Fibroblast of skin of left biceps (primary cell): ENCODE measurements at regions not wholly inside any gene's neighbourhood (a gene's known extent, or its start where the extent isn't known, plus 50 kb on each side); places are given as distances from the start of the nearest gene placed in this dataset.

Source experiments
- DNase-seq, 2 experiments: peaks; one replicate each; pipeline ENCODE4 v3.0.0-alpha.2; 2013; ENCODE audit warnings: low read depth in 2 of 2

DNA sequence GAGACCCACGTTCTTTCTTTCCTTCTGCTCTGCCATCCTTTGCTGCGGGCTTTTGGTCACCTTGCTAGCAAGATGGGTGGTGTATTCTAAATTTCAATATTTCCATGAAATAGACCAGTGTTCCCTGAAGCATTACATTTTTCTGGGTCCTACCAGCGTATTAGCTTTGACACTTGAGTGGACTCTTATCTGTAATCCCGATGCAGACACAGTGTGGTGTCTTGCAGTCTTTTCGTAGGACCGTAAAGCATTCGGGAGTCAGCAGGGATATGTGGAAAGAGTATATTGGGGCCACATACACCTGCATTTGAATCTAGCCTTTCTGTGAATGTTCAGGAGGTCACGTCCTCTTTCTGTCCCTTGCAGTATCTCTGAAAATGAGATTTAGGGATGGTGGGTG, 124.7 kb upstream of the CPEB4 start:
- DNase-seq = no peak

DNA sequence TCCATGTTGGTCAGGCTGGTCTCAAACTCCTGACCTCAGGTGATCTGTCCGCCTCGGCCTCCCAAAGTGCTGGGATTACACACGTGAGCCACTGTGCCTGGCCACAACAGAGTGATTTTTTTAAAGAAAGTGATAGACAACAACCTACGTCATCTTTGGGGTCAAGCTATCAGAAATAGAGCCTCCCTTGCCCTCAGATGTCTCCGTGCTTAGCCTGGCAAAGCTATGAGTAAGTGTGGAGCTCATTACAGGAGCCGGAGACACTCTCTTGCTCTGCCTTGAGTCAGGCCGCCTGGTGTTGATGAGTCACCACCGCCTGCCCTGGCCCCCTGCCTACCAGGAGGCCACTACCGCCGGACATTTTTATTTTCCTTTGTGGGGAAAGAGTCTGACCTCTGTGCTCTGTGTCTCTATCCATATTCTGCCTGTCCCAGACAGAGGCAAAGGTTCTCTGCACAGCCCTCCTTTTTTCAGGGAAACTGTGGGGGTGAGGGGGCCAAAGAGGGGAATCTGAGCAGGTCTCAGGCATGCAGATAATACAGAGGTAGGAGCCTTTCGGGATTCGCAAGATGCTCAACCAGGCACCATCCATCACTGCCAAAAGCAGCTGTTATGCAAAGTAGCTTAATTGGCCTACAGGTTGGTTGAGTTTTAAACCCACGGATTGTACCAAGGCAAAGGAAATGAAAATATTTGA, 123.7 kb upstream of the CPEB4 start:
- DNase-seq = peak; percentile 63 to 64

DNA sequence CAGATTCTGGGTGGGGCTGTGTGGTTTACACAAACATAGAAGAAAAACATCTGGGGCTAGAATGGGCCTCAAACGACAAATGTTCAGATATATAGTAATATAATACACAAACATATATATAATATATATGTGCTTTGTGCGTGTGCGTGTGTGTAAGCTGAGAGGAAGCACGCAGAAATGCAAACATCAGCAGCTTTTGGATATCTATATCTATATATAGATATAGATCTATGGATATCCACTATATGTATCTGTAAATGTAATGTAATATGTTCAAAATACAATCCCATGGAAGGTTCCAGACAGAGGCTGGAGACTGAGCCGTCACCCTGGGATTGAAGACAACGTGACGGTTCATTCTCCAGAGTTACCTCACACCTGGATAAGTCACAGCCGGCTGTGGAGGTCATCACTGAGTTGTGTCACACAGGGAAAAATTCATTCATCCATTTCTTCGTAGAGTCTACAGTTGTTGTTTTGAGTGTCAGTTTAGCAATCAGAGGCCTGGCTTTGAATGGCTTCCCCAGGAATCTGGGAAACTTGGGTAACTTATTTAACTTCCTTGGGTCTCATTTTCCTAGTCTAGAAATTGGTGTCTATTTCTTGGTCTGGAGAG, 123.0 kb upstream of the CPEB4 start:
- DNase-seq = no peak

- DNase-seq = no peak
Observed at GRCh38 chr5:173765661-173766060, 122.5 kb upstream of the CPEB4 start.

DNA sequence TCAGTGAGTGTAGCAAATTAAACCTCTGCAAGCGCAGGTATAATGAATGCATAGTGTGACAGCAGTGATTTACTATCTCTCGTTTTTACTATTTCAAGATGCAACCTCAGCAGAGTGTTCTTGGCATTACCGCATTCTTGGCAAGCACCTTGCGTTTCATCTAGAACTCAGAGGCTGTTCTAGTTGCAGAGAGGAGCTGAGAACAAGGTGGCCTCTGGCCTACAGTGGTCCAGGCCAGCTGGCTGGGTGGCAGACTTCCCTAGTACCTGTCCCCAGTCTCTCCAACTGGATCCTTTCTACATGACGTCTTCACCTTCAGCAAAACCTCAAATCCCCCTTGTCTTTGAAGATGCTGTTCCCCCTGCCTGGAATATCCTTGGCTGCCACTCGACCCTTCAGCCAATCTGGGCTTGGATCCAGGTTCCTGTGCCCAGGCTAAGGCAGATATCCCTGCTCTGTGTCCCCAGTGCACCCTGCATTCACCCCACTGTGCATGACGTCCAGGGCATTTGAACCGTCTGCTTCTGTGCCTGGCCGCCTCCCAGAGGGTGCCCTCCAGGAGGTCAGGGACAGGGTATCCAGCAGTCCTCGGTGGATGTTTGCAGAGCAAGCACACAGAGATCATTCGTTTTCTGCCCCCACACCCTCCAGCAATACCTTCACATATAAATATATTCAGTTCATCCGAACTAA, 120.4 kb upstream of the CPEB4 start:
- no peak for DNase-seq

- DNase-seq = no peak
Observed at GRCh38 chr5:173768267-173768806, 119.8 kb upstream of the CPEB4 start.

- no peak for DNase-seq
Observed at GRCh38 chr5:173768891-173769290, 119.3 kb upstream of the CPEB4 start.

DNA sequence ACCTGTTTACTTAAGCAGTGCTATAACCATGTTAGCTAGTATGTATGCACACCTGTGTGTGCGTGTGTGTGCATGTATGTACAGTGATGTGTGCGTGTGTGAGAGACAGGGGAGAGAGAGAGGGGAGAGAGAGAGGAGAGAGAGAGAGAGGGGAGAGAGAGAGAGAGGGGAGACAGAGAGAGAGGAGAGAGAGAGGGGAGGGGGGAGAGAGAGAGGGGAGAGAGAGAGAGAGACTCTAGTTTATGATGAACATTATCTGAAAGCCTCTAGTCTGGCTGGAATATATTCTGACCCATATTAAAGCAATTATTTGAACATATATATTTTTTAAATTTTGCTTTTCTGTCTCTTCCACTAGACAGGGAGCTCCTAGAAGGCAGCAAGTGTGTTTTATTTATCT, 117.5 kb upstream of the CPEB4 start:
- DNase-seq = no peak

DNA sequence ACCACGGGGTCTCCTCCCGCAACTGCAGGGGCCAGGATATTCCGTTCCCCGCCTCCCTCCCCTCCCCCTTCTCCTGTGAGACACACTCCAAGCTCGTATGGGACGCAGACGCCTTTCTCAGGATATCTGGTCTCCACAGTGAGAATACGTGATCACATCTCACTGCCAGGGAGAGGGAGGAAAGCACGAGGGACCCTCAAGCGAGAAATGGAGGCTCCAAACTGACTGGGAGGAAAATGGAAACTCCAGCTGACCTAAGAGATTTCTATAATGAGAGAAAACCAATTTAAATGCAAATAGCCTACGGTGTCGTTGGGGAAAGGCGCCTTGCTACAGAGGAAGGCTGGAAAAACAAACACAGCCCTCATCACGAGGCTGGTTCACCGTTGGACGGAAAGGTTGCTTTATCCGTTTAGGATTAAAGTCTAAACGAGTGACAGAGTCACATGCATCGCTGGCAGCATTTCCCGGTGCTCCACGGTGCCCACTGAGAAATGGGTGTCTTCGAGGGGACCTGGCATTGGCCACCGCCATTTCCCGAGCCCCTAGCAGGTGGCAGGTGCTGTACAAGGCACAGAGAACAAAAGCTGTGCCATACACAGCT, 116.9 kb upstream of the CPEB4 start:
- no peak for DNase-seq

DNA sequence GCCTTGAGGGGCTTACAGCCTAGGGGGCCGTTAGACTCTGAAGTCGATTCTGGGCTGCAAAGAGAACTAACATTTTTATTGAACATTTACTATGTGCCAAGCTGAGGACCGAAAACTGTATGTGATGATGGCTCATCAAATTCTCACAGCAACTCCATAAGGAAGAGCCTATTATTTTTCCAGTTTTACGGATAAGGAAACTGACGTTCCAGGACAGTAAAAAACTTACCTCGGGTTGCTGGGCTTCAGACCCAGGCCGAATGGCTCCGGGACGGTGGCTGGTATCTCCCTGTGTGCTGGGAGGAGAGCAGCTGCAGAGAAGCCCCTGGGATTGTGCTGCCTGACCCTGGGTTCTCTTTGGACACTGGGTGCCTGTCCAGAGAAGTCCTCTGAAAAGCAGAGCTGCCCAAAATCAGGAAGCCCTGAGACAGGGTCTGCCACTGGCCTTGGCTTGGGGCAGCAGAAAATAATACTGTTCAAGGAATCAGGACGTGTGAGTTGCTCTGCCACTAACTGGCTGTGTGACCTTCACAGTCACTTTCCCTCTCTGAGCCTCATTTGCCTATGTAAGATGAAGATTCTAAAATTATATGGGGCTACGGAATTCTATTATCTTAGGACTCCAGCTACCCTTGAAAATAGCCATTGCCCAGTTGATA, 116.3 kb upstream of the CPEB4 start:
- DNase-seq = no peak

GRCh38 chr5:173772384-173773059, 115.6 kb upstream of the CPEB4 start:
- DNase-seq = no peak

DNA sequence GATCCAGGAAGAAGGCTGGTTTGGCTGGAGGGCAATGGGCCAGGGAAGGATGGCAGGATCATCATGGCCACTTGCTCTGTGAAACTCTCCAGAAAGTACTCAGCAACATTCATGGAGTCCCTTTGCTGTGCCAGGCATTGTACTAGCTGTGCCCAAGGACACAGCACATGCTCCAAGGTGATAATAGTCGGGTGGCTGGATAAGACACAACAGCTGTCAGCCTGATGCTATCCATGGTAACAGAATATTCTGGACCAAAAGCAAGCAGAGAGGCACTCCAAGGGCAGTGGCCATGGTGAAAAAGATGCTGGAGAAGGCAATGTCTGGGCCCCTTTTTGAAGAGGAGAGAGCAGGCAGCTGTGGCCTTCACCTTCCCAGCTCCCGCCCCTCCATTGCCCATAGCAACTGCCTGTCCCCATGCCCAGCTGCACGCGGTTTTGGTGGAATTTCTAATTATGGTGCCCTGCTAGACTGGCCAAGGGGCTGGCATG, 113.8 kb upstream of the CPEB4 start:
- DNase-seq = no peak

- DNase-seq = no peak
Observed at GRCh38 chr5:173775261-173776197, 112.6 kb upstream of the CPEB4 start.

- no peak for DNase-seq
Observed at GRCh38 chr5:173777149-173777548, 111.0 kb upstream of the CPEB4 start.

- no peak for DNase-seq
Observed at GRCh38 chr5:173777674-173778073, 110.5 kb upstream of the CPEB4 start.

GRCh38 chr5:173778152-173778782, 109.9 kb upstream of the CPEB4 start:
- DNase-seq = no peak

DNA sequence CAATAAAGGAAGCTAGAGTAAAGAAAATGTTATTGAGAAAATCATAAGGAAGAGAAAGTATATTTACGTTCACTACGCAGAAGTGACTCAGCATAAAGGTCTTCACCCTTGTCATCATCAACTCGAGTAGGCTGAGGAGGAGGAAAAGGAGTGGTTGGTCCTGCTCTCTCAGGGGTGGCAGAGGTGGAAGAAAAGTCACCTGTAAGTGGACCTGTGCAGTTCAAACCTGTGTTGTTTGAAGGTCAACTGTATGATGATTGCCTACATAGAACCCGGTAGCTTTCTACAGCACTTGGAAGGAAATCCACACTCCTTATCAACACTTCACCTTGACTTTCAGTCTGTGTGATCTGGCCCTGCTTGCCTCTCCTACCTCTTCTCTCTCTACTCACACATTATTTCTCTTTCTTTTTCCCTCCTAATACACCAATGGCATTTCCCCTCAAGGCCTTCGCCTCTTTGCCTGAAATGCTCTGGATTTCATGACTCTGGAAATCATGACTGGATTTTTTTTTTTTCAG, 109.3 kb upstream of the CPEB4 start:
- DNase-seq = no peak

- DNase-seq = no peak
Observed at GRCh38 chr5:173780235-173781234, 107.6 kb upstream of the CPEB4 start.
